CD4-positive, alpha-beta T cell (primary cell): ENCODE measurements at regions not wholly inside any gene's neighbourhood (a gene's known extent, or its start where the extent isn't known, plus 50 kb on each side); places are given as distances from the start of the nearest gene placed in this dataset.

Source experiments
- ATAC-seq: fragments of 200-7000 bp; cut with Tn5 transposase; one replicate; pipeline ENCODE4 v1.10.0; 2022; ENCODE audit warnings: mild to moderate bottlenecking; ENCODE audit not compliant: poor library complexity
- CTCF ChIA-PET: fragments of 350-600 bp; sonication (Branson Sonifier 250); formaldehyde crosslinking; loops from one replicate; lab custom pipeline; 2021; ENCODE audit warnings: antibody characterized with exemption, inconsistent platforms; lab: Charles Lee
- POLR2A ChIA-PET: fragments of 350-600 bp; sonication (Branson Sonifier 250); formaldehyde crosslinking; loops from one replicate; lab custom pipeline; 2021; ENCODE audit warnings: antibody characterized with exemption, inconsistent platforms; lab: Charles Lee
- DNase-seq, 14 experiments: peaks; one replicate each; pipeline ENCODE4 v3.0.0-alpha.2; 2013 to 2020; ENCODE audit warnings: mixed read lengths in 2 of 14
- H3K27ac ChIP-seq, 2 donors: one replicate each; pipeline versions ENCODE4 v1.5.1 to v1.7.0; 2013; ENCODE audit warnings: low read length in 2 of 2, low read depth in 1 of 2, mild to moderate bottlenecking in 1 of 2
- H3K27me3 ChIP-seq, 2 experiments: 1 replicate in 1 of 2; 2 replicates in 1 of 2; pipeline versions ENCODE4 v1.6.1 to v1.7.0; 2013; ENCODE audit warnings: low read length in 2 of 2, control low read depth in 1 of 2, mild to moderate bottlenecking in 1 of 2, moderate library complexity in 1 of 2; ENCODE audit not compliant: insufficient read depth in 2 of 2, control insufficient read depth in 1 of 2
- H3K36me3 ChIP-seq: one replicate; pipeline ENCODE4 v1.6.1; 2013; ENCODE audit warnings: low read length, control low read depth; ENCODE audit not compliant: insufficient read depth
- H3K4me1 ChIP-seq: one replicate; pipeline ENCODE4 v1.6.1; 2013; ENCODE audit warnings: low read length, control low read depth; ENCODE audit not compliant: insufficient read depth
- H3K4me3 ChIP-seq: one replicate; pipeline ENCODE4 v1.5.1; 2013; ENCODE audit warnings: mild to moderate bottlenecking, low read length, moderate library complexity
- H3K9me3 ChIP-seq, 2 experiments: 1 replicate in 1 of 2; 2 replicates in 1 of 2; pipeline versions ENCODE4 v1.6.1 to v1.7.0; 2013; ENCODE audit warnings: low read length in 2 of 2, mild to moderate bottlenecking in 2 of 2, control low read depth in 1 of 2, moderate library complexity in 1 of 2; ENCODE audit not compliant: control insufficient read depth in 1 of 2, insufficient read depth in 1 of 2
- H3K27ac Mint-ChIP-seq: one replicate; pipeline ENCODE4 v1.8.0; 2020; ENCODE audit warnings: mixed read lengths
- H3K27me3 Mint-ChIP-seq: one replicate; pipeline ENCODE4 v1.8.0; 2021; ENCODE audit warnings: mixed read lengths
- H3K36me3 Mint-ChIP-seq: one replicate; pipeline ENCODE4 v1.8.0; 2021; ENCODE audit warnings: low read depth, mixed read lengths
- H3K4me1 Mint-ChIP-seq: one replicate; pipeline ENCODE4 v1.8.0; 2021; ENCODE audit warnings: low read depth, mixed read lengths
- H3K4me3 Mint-ChIP-seq: one replicate; pipeline ENCODE4 v1.8.0; 2020; ENCODE audit warnings: mild to moderate bottlenecking, mixed read lengths
- H3K9me3 Mint-ChIP-seq: one replicate; pipeline ENCODE4 v1.8.0; 2020; ENCODE audit warnings: mixed read lengths
- CTCF ChIP-seq: fragments of 200-600 bp; IDR thresholded peaks from one replicate; pipeline ENCODE4 v1.8.0; 2022; ENCODE audit warnings: antibody characterized with exemption, mild to moderate bottlenecking
- intact Hi-C, 2 experiments: fragments of 100-400 bp; cut with DNase I in 1 of 2; cut with micrococcal nuclease in 1 of 2; formaldehyde crosslinking; loops; one replicate each; pipeline versions ENCODE4 v1.15.1 to v1.9.0; 2023 to 2025; cut with DNase I, micrococcal nuclease

GRCh38 chr12:125387206-125387605 lies 322.0 kb downstream of the AACS start:
- ChIA-PET CTCF (no interaction called here), POLR2A (interaction anchor here (0.7 kb wide), 1 partner anchor 13 kb away, joined by 4 read pairs; no protein-coding TSS in a partner anchor)
- no peak for TF ChIP-seq CTCF
- Histone ChIP-seq H3K27me3 (peaks cover 0 to 5% of the 10 kb centered on the region in 2 experiments), H3K4me1 (no peaks in the 10 kb centered on the region), H3K4me3 (no peak overlapping the region), H3K27ac (no peak overlapping the region), H3K36me3 (no peaks in the 10 kb centered on the region), H3K9me3 (no peaks in the 10 kb centered on the region)
- no peak for DNase-seq
- H3K9me3 Mint-ChIP-seq: peaks cover 2% of the 10 kb centered on the region
- ATAC-seq: no peak
- H3K4me3 Mint-ChIP-seq: no peak overlapping the region
- intact Hi-C loops: no loop called here
- no peaks in the 10 kb centered on the region for H3K36me3 Mint-ChIP-seq
- H3K27ac Mint-ChIP-seq: no peak overlapping the region
- no peaks in the 10 kb centered on the region for H3K4me1 Mint-ChIP-seq
- peaks cover 23% of the 10 kb centered on the region for H3K27me3 Mint-ChIP-seq

- Histone ChIP-seq H3K27ac (no peak overlapping the region), H3K27me3 (peaks cover 0 to 6% of the 10 kb centered on the region in 2 experiments), H3K4me1 (no peaks in the 10 kb centered on the region), H3K4me3 (no peak overlapping the region), H3K9me3 (no peaks in the 10 kb centered on the region), H3K36me3 (no peaks in the 10 kb centered on the region)
- TF ChIP-seq CTCF: no peak
- Mint-ChIP-seq H3K27ac (no peak overlapping the region), H3K27me3 (peaks cover 31% of the 10 kb centered on the region), H3K4me3 (no peak overlapping the region), H3K9me3 (peaks cover 2% of the 10 kb centered on the region), H3K4me1 (no peaks in the 10 kb centered on the region), H3K36me3 (no peaks in the 10 kb centered on the region)
- POLR2A ChIA-PET: no interaction called here
- CTCF ChIA-PET: no interaction called here
- DNase-seq (no peak), ATAC-seq (no peak)
- intact Hi-C loops: no loop called here
Observed at GRCh38 chr12:125389061-125389697, 323.9 kb downstream of the AACS start.

- Histone ChIP-seq H3K27ac (no peak overlapping the region), H3K9me3 (peaks cover 3 to 4% of the 10 kb centered on the region in 2 experiments), H3K4me1 (no peaks in the 10 kb centered on the region), H3K27me3 (peaks cover 0 to 6% of the 10 kb centered on the region in 2 experiments), H3K4me3 (no peak overlapping the region), H3K36me3 (no peaks in the 10 kb centered on the region)
- Mint-ChIP-seq H3K36me3 (no peaks in the 10 kb centered on the region), H3K27me3 (peaks cover 22% of the 10 kb centered on the region), H3K4me1 (no peaks in the 10 kb centered on the region), H3K27ac (no peak overlapping the region), H3K9me3 (peaks cover 2% of the 10 kb centered on the region), H3K4me3 (no peak overlapping the region)
- no peak for DNase-seq
- no peak for TF ChIP-seq CTCF
- POLR2A ChIA-PET: no interaction called here
- no peak for ATAC-seq
- CTCF ChIA-PET: no interaction called here
- intact Hi-C loops: no loop called here
Observed at GRCh38 chr12:125393569-125393968, 328.3 kb downstream of the AACS start.
